ENCODE measurements at regions not wholly inside any gene's neighbourhood (a gene's known extent, or its start where the extent isn't known, plus 50 kb on each side); places are given as distances from the start of the nearest gene placed in this dataset.

DNA sequence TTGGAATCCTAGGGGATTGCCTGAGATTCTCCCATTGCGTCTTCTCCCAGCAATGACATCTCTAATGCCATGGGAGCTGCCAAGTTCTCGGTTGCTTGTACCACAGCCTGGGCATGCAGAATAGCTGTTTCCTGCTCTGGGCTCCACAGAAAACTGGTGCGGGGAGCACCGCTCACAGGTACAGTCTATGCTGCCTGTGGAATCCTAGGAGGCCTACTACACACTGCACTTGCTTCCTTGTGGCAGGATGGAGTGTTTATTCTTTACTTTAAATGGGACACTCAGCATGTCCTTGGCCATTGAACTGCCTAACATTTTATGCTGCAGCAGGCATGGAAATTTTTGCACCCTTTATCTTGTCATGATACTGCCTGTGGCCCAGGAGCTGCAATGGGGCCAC is 378.8 kb upstream of the SHH start:
- FAIRE-seq: no peak
- DNase-seq (ENCODE audit: low spot score): no peak

DNA sequence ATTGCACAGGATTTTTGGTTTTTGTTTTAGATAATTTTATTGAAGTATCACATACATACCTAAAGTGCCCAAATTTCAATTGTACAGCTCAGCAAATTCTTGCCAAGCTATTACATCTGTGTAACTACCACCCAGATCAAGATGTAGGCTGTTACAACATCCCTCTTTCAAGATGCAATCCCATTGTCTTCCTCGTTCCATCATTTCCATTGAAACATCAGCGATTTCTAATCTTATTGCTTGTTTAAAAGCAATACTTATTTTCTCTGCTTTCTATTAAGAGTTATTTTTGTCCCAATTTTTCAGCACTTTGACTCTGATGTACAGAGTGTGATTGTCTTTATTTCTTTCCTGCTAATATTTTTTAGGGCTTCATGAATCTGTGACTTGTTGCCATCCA is 372.8 kb upstream of the SHH start:
- FAIRE-seq (no peak), DNase-seq (ENCODE audit: low spot score) (no peak)

DNA sequence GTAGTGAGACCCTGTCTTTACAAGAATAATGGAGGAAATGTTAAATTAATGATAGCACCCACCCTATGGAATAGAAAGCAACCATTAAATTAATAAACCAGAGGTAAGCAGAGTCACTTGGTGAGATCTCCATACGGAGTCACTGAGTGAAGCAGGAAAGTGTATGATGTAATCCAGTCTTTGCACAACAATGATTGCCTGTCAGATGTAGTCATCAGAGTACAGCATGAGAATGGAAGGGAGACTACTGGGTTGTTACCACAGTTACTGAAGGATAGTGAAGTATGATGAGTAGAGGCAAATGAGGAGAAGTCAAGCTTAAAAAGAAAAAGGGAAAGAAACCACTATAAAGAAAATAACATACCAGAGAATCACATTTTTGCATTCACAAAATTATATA is 371.9 kb upstream of the SHH start:
- FAIRE-seq: no peak
- no peak for DNase-seq (ENCODE audit: low spot score)

DNA sequence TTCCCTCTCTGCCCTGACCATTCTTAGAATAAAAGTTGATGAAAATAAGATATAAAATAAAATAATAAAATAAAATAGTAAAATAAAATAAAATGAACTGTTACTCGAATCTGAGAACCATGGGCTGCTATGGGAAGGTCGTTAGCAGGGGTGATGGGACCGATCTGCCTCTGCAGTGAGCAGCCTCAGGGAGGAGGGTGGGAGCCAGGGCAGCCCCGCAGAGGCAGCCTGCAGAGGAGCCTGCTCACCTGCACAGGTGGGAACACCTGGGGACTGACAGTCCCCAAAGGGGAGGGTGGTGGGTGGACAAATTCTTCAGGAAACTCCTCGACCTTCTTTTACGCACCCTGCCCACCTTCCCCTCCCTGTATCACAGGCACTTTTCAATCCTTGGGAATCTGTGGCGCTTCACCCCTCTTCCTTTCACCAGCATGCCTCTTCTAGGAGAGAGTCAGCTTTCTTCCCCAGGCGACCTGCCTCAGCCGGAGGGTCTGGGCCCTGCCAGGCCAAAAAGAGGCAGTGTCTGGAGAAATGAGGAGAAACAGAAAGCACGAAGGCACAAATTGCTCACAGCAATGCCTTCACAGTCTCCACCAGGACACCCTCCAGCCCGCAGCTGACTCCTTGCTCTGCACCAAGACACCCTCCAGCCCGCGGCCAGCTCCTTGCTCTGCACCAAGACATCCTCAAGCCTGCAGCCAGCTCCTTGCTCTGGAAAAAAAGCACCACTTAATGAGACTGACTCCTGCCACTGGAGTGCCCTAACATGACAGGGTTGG is 368.4 kb upstream of the SHH start:
- no peak for DNase-seq (ENCODE audit: low spot score)
- FAIRE-seq: no peak

DNA sequence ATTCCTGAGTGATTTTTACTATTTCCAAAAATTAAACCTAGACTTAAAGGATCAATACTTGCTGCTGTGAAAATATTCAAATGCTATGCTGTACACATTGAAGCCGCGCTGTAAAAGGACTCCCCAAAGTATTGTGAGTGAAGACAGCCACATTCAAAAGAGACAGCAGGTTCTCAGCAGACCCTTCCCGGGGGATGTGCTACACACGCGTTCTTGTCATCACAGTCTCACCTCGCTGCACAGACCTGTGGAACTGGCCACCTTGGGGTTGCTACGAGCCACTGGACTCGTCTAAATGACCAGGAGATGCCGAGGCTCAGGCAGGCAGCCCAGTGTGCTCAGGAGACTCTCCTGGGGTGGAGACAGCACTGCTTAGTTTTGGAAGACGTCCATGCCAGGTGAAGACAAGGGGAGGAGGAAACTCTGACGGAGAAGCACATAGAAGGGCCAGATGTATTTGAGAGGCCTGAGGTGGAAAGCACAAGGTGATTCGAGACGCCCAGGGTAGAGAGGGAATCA is 367.7 kb upstream of the SHH start:
- DNase-seq (ENCODE audit: low spot score): no peak
- no peak for FAIRE-seq

DNA sequence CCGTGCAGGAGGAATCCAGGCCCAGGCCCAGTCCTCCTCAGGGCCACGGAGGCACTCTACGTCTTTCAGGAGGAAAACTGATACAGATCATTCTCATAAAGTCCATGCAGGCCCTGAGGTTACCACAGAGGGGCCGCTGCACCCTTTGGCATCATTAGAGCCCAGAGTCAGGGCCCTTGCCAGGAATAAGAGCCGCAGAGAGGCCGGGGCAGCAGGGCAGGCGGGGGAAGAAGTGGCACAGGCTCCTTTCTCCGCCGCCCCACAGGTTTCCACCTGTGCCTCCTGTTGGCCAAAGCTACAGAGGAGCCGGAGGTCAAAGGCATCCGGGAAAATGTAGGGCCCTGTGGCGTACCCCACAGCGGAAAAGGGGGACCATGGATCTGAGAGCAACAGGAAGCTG is 366.6 kb upstream of the SHH start:
- FAIRE-seq (no peak), DNase-seq (ENCODE audit: low spot score) (no peak)

DNA sequence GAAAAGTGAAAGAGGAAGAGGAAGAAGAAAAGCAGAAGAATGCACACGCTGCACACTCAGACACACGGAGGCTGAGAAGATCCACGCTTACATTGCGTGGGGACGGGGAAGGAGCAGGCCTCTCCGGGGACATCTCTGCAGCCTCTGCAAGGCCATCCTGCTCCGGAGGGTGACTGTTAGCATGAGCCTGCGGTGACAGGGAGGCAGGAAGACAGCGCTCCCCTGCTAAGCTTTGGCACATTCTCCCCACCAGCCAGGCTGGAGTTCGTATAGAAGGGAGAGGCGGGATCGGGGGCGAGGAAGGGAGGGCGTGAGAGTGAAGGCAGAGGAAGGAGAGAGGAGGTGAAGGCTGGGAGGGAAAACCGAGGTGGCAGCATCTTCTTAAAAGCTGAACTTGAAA is 366.0 kb upstream of the SHH start:
- FAIRE-seq (no peak), DNase-seq (ENCODE audit: low spot score) (no peak)

DNA sequence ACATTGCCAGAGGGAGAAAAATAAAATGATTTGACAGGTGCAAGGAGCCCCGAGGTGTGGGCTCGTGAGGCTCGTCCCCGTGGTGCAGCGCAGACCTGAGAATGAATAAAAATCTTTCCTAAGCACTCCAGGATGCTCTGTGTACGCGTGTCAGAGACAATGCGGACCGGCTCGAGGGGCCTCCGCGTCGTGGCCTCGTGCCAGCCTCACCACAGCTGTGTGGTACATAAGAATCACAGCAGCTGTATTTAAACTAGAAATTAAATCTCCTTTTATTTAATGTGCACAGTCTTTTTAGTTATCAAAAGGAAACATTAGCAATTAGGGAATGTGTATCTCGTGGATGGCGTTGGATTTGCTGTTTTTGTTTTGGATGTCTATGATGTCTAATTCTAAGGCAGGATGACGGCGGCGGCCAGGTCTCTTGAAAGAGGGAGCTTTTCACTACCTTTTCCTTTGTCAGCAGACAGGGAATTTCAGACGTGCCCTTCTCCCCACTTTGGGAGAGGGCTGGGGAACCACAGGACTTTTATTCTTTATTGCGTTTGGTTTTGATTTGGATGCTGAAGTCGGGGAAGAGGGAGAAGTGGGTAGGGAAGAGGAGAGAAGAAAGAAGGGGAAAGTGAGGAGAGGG is 365.3 kb upstream of the SHH start:
- no peak for FAIRE-seq
- no peak for DNase-seq (ENCODE audit: low spot score)

DNA sequence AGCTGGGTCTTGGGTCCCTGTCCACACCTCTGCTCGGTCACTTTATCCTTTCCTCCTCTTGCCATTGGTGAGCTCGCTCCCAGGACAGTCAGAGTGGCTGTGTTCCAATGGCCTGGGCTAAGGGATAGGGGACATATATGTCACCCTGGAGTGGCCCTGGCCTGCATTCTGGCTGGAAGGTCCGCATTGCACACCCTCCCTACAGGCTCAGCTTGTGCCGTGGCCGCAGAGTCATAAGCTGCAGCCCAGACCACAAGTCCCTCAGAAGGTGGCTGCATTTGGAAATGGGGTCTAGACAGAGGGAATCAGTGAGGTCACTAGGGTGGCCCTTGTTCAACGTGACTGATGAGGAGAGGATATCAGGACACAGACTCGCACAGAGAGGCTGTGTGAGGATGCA is 363.8 kb upstream of the SHH start:
- no peak for FAIRE-seq
- no peak for DNase-seq (ENCODE audit: low spot score)

DNA sequence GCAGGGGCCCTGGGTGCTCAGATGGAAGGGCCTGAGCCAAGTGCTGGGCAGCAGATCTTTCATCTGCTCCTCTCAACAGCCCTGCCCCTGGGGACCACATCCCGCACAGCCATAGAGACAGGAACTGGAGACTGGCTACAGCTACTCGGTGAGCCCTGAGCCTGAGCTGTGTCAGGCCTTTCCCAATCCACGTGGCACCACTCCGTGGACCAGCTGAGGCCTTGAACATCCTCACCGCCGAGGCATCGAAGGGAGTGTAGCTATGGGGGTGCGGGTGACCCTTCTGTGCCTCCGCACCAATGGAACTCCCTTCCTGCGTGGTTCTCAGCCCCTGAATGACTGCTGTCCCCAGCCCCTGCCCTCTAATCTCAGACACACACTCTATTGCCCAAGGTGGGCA is 362.7 kb upstream of the SHH start:
- DNase-seq (ENCODE audit: low spot score) (no peak), FAIRE-seq (no peak)

DNA sequence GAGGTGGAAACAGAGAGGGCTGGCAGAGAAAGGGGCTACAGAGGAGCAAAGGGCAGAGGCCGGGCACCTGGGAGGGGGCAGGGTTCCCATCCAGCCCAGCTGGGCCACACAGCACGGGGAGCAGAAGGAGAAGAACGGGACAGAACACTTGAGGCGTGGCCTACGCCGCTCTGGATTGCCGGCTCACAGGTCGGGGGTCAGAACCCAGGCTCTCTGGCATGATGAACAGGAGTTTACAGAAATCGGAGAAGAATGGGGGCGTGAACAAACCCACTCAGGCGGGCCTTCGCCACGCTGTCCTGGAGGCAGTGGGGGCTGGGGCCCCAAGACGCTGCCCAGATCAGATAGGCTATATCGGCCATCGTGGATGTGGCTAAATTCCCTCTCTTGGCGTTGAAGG is 362.2 kb upstream of the SHH start:
- no peak for FAIRE-seq
- no peak for DNase-seq (ENCODE audit: low spot score)

DNA sequence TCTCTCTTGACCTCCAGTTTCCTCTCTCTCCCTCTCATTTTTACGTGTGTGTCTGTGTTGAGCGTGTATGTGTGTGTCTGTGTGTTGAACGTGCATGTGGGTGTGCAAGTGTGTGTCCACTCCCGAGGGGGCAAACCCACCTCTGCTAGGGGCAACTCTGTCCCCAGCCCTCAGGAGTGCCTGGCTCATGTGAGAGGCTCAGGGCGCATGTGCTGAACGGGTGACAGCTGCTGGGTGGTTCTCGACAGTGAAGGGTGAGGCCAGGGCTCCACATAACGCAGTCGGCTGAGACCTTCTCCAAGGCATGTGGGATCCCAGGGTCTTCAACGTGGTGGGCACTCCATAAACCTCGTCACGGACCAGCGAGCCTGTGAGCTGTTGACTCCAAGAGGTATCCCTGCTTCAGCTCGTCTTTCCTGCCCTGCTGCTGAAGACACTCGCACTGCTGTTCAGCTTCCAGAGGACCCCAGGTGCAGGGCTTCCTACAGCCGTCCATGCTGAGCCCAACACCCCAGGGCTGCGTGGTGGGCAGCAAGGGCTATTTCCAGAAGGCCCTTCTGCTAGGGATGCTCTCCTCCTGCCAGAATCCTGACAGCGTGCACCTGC is 361.6 kb upstream of the SHH start:
- FAIRE-seq: no peak
- no peak for DNase-seq (ENCODE audit: low spot score)

DNA sequence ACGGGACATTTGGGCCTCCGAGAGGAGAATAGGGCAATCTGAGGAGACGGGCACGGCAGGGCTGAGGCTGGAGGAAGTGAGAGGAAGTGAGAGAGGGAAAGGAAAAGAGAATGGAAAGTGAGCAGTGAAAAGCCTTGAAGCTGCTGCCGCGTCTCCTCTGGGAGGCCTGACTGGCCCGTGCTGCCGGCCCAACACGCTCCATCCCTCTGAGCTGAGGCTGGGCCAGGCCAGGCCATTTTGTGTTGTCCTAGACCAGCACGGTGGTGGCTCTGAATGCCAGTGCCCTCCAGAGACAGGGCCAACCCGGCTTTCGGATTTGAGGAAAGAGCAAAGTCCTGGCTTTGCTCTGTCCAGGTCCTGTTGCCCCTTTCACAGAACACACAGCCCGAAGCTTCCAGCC is 361.1 kb upstream of the SHH start:
- no peak for FAIRE-seq
- DNase-seq (ENCODE audit: low spot score): no peak

DNA sequence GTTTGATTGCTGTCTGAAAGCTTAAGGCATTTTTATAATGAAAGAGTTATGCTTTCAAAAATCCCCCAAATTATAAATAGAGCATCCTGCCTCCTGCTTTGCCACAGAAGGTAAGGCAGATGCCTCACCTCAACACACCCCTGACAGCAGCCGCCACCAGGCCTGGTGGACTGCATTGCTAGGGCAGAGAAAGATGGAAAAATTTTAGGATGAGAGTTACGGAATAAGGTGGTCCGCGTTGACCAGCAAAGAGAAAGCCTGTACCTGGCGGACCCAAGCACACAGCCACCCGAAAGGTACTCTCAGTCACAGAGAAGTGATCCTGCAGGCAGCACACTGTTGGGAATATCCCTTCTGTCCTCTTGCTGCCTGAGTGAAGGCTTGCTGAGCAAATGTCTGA is 360.4 kb upstream of the SHH start:
- no peak for DNase-seq (ENCODE audit: low spot score)
- FAIRE-seq: no peak

DNA sequence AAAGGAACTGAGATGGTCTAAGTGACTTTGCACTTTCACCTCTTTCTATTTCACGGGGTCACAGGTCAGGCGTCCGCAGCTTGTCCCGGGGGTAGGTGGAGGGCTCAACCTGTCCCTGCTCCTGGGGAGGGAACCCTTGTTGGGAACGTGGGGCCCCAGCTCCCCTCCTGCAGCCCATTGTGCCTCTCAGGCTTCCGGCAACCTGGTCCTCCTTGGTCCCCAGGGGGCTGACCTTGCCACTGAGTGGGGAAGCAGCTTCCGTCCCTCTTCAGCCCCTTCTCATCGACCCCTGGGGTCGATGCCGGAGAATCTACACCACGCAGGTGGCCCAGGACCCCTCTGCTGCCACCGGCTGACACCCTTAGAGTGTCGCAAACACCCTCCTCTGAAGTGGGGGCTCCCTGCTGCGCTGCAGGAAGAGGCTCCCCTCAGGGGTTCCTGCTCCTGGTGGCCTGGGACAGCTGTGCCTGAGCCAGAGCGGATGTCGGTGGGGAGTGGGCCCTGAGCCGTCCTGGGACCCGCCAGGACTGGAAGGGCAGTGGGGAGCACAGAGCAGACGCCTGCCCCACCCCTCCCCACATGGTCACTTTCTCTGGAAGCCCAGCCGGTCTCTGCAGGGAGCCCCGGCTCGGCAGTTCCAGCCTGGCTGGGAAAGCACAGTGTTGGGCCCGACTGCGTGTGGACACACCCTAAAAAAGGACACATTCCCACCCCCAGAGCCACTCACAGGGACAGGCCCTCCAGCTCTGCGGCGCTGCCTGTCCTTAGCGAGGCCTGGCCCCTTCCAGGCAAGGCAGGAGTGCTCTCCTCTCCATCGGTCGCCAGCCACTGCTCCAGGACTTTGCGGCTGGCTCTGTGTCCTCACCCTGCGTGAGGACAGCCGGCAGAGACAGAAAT is 357.5 kb upstream of the SHH start:
- FAIRE-seq (no peak), DNase-seq (ENCODE audit: low spot score) (no peak)

DNA sequence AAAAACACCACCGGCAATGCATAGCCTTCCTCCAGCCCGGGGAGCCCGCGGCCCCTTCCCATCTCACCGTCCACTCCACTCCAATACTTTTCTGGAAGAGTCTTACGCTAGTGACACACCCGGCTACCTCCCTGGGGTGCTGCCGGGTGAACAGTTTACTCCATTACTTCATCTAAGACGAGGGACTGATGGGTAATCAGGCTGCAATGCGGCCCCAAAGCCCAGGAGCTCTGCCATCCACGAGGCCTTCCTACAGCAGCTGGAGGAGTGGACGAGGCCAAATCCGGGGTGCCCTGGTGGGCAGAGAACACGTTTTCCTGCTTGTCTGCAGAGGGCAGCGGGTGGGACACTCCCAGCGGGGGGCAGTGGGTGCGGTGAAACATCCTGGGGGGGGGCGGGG is 356.2 kb upstream of the SHH start:
- FAIRE-seq (no peak), DNase-seq (ENCODE audit: low spot score) (no peak)

DNA sequence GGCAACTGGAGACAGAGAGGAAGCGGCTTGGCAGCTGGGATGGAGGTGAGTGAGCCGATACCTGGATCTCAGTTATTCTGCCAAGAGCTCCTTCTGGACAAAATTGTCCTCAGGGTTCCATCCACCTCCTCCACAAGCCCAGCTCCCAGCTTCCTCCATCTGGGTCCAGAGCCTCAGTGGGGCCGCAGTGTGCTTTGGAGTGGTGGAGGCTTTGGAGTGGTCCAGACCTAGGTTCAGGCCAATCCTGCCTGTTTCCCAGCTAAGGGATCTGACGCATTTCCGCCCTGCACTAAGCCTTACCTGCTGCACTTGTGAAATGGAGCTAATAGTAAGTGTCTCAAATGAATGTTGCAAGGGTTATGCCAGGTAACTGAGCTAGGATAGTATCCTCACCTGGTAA is 355.7 kb upstream of the SHH start:
- no peak for DNase-seq (ENCODE audit: low spot score)
- FAIRE-seq: no peak

DNA sequence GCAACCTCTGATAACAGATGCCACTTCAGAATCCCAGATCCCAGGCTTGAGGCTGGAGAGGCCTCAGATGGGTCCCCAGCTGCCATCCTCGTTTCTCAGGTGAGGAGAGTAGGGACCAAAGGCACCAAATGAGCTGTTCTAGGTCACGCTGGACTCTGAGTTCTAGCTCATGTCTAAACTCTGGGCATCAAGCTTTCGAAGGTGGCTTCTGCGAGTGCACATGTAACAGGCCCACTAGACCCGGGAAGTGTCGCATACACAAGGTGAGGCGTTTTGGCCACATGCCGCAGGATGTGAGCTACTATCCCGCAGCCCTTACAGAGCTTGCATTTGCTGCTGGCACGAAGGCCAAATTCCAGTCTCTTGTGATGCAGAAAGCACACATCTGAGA is 355.1 kb upstream of the SHH start:
- FAIRE-seq: no peak
- DNase-seq (ENCODE audit: low spot score): no peak

DNA sequence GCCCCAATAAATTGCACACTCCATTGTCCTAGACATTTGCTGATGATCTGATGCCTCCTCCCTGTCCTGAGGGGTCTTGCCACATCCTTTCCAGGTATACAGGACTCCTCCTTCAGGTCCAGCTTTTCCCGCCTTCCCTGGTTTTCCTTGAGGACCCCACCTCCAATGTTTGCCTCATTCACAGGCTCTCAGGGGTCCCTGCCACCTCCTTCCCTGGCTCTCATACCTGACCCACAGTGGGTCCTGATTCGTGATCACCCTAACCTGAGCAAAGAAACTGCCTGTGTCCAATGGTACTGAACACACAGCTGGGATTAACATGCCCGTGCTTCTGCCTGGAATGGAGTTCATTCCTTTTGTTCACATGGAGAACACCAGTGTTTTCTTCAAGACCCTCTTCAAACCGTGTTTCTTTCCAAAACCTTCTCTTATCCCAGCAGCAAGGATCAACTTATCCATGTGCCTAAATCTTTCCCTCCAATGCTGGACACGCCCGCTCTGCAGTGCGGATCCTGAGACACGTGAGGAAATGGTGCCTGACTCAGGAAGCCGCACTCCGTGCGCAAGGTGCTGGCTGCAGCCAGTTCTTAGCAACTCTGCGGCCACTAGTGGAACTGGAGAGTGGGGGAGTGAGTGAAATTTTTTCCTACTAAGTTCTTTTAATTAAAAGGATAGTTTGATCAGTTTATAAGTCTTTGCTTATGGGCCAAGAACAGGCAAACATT is 354.6 kb upstream of the SHH start:
- DNase-seq (ENCODE audit: low spot score) (no peak), FAIRE-seq (no peak)

DNA sequence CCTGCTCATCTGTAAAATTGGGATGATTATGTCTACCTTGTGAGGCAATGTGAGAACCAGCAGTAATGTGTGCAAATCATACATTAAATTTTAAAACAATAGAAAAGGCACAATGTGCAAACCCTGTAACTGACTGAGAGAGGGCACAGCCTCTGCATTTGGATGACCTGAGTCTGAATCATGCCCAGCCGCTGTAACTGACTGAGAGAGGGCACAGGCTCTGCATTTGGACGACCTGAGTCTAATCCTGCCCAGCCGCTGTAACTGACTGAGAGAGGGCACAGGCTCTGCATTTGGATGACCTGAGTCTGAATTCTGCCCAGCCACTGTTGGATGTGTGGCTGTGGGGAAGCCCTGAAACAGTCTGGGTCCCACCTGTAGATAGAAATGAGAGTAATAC is 351.5 kb upstream of the SHH start:
- no peak for DNase-seq (ENCODE audit: low spot score)
- no peak for FAIRE-seq

DNA sequence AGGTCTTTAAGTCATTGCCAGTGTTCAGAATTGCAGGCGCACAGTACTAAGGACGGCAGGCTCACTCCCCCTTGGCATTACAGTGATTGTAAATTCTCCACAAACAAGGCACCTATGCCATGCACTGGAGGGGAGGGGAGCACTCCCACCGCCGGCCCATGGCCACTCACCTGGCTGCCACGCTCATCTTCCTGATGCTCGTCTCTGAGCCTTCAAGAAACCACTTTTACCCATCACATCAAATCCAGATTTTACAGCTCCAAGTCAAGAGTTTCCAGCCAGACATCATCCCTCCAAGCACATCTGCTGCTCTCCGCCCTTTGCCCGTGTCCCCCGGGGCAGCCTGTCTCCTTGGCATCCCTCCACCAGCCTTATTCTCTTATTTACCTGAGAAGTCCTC is 350.2 kb upstream of the SHH start:
- DNase-seq (ENCODE audit: low spot score): no peak
- no peak for FAIRE-seq

All from RCC 7860 (cell line).